ENCODE measurements at regions not wholly inside any gene's neighbourhood (a gene's known extent, or its start where the extent isn't known, plus 50 kb on each side); places are given as distances from the start of the nearest gene placed in this dataset.

- ATAC-seq, result no peak
- TF ChIP-seq RARB (CRISPR knock-in tag; IDR thresholded peaks at IDR 0.05), result no peak
- no peak for TF ChIP-seq SNAI2 (CRISPR knock-in tag; IDR thresholded peaks at IDR 0.05)
Measured at GRCh38 chr4:147206807-147207206, 261.1 kb upstream of the TTC29 start.

DNA sequence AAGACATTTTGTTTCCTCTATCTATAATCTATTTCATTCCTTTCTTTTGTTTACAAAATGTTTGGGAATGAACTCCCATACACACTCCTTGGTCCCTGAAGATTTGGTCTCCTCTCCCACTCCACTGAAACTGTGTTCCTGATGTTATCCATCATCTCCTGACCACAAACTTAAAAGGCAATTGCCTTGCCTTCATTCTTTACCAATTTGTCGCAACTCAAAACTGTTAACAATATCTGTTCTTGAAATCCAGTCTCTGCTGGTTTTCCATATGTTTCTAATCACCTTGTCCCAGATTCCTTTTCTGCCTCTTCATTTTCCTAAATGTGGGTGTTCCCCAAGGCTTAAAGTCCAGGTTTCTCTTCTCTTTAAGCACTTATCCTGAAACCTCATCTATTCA, 262.2 kb upstream of the TTC29 start:
- no peak for ATAC-seq
- no peak for TF ChIP-seq ZC3H10 (CRISPR knock-in tag; IDR thresholded peaks at IDR 0.05)
- TF ChIP-seq SNAI2 (CRISPR knock-in tag; IDR thresholded peaks at IDR 0.05), result no peak
- TF ChIP-seq GLIS3 (CRISPR knock-in tag; IDR thresholded peaks at IDR 0.05), result no peak
- TF ChIP-seq, protein P1, sequence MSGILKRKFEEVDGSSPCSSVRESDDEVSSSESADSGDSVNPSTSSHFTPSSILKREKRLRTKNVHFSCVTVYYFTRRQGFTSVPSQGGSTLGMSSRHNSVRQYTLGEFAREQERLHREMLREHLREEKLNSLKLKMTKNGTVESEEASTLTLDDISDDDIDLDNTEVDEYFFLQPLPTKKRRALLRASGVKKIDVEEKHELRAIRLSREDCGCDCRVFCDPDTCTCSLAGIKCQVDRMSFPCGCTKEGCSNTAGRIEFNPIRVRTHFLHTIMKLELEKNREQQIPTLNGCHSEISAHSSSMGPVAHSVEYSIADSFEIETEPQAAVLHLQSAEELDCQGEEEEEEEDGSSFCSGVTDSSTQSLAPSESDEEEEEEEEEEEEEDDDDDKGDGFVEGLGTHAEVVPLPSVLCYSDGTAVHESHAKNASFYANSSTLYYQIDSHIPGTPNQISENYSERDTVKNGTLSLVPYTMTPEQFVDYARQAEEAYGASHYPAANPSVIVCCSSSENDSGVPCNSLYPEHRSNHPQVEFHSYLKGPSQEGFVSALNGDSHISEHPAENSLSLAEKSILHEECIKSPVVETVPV (CRISPR knock-in tag; IDR thresholded peaks at IDR 0.05), result no peak
- no peak for TF ChIP-seq TOX (CRISPR knock-in tag; IDR thresholded peaks at IDR 0.05; ENCODE audit: borderline replicate concordance)
- TF ChIP-seq CSDC2 (CRISPR knock-in tag; IDR thresholded peaks at IDR 0.05), result no peak
- no peak for TF ChIP-seq POU6F1 (CRISPR knock-in tag; IDR thresholded peaks at IDR 0.05; ENCODE audit: borderline replicate concordance, low read depth)
- no peak for TF ChIP-seq ZNF70 (CRISPR knock-in tag; IDR thresholded peaks at IDR 0.05)
- no peak for TF ChIP-seq ZFP30 (CRISPR knock-in tag; IDR thresholded peaks at IDR 0.05)
- TF ChIP-seq TCF4 (CRISPR knock-in tag; IDR thresholded peaks at IDR 0.05; ENCODE audit: borderline replicate concordance), result no peak
- TF ChIP-seq BACH2 (CRISPR knock-in tag; IDR thresholded peaks at IDR 0.05; ENCODE audit: borderline replicate concordance), result no peak
- no peak for TF ChIP-seq ZNF565 (CRISPR knock-in tag; conservative IDR thresholded peaks at IDR 0.05; ENCODE audit: low read depth)

GRCh38 chr4:147217655-147218054, 263.2 kb upstream of the EDNRA start:
- ATAC-seq, result no peak
- TF ChIP-seq BACH2 (CRISPR knock-in tag; IDR thresholded peaks at IDR 0.05; ENCODE audit: borderline replicate concordance), result no peak
- no peak for TF ChIP-seq ZNF70 (CRISPR knock-in tag; IDR thresholded peaks at IDR 0.05)
- no peak for TF ChIP-seq ARNTL (CRISPR knock-in tag; IDR thresholded peaks at IDR 0.05; ENCODE audit: borderline replicate concordance, low read depth)
- TF ChIP-seq PATZ1 (CRISPR knock-in tag; IDR thresholded peaks at IDR 0.05; ENCODE audit: borderline replicate concordance), result no peak
- TF ChIP-seq, protein P2, sequence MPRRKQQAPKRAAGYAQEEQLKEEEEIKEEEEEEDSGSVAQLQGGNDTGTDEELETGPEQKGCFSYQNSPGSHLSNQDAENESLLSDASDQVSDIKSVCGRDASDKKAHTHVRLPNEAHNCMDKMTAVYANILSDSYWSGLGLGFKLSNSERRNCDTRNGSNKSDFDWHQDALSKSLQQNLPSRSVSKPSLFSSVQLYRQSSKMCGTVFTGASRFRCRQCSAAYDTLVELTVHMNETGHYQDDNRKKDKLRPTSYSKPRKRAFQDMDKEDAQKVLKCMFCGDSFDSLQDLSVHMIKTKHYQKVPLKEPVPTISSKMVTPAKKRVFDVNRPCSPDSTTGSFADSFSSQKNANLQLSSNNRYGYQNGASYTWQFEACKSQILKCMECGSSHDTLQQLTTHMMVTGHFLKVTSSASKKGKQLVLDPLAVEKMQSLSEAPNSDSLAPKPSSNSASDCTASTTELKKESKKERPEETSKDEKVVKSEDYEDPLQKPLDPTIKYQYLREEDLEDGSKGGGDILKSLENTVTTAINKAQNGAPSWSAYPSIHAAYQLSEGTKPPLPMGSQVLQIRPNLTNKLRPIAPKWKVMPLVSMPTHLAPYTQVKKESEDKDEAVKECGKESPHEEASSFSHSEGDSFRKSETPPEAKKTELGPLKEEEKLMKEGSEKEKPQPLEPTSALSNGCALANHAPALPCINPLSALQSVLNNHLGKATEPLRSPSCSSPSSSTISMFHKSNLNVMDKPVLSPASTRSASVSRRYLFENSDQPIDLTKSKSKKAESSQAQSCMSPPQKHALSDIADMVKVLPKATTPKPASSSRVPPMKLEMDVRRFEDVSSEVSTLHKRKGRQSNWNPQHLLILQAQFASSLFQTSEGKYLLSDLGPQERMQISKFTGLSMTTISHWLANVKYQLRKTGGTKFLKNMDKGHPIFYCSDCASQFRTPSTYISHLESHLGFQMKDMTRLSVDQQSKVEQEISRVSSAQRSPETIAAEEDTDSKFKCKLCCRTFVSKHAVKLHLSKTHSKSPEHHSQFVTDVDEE (CRISPR knock-in tag; IDR thresholded peaks at IDR 0.05), result no peak
- no peak for TF ChIP-seq ZFP3 (CRISPR knock-in tag; IDR thresholded peaks at IDR 0.05)
- no peak for TF ChIP-seq ZC3H10 (CRISPR knock-in tag; IDR thresholded peaks at IDR 0.05)

DNA sequence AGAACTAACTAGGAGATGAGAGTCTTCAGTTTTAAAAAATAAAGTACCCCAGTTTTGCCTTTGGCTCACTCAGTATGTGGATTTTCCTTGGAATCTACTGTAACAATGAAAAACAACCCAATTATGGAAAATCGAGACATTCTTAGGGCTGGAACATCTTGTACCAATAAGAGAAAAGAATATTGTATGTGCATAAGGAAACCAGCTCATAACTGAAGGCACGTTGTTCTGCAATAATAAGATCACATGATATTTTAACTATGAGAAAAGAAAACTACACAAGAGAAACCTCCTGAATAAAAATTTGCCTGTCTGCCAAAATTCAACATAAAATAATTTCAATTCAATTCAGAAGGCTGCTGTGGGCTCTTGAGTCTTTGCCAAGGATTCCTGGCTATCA, 261.8 kb upstream of the EDNRA start:
- ATAC-seq, result no peak
- no peak for TF ChIP-seq ZNF8 (CRISPR knock-in tag; IDR thresholded peaks at IDR 0.05)
- TF ChIP-seq ZFP3 (CRISPR knock-in tag; IDR thresholded peaks at IDR 0.05), result no peak
- TF ChIP-seq POU6F1 (CRISPR knock-in tag; IDR thresholded peaks at IDR 0.05; ENCODE audit: borderline replicate concordance, low read depth), result no peak
- TF ChIP-seq BACH2 (CRISPR knock-in tag; IDR thresholded peaks at IDR 0.05; ENCODE audit: borderline replicate concordance), result no peak
- TF ChIP-seq ZC3H10 (CRISPR knock-in tag; IDR thresholded peaks at IDR 0.05), result no peak
- TF ChIP-seq ZFP30 (CRISPR knock-in tag; IDR thresholded peaks at IDR 0.05), result no peak
- TF ChIP-seq, protein P2 (CRISPR knock-in tag; IDR thresholded peaks at IDR 0.05), result no peak
- no peak for TF ChIP-seq ZNF70 (CRISPR knock-in tag; IDR thresholded peaks at IDR 0.05)
- TF ChIP-seq ARNTL (CRISPR knock-in tag; IDR thresholded peaks at IDR 0.05; ENCODE audit: borderline replicate concordance, low read depth), result no peak
- TF ChIP-seq SNAI2 (CRISPR knock-in tag; IDR thresholded peaks at IDR 0.05), result no peak
